ENCODE measurements at regions not wholly inside any gene's neighbourhood (a gene's known extent, or its start where the extent isn't known, plus 50 kb on each side); places are given as distances from the start of the nearest gene placed in this dataset.

GRCh38 chr13:73829416-73829815 is 304.8 kb downstream of the KLF12 start:
- TF ChIP-seq ZNF8 (CRISPR knock-in tag; IDR thresholded peaks at IDR 0.05) (no peak), CSRNP3 (CRISPR knock-in tag; IDR thresholded peaks at IDR 0.05) (no peak), TSHZ2 (CRISPR knock-in tag; IDR thresholded peaks at IDR 0.05) (no peak), CREB5 (CRISPR knock-in tag; IDR thresholded peaks at IDR 0.05; ENCODE audit: low read depth) (no peak), PATZ1 (CRISPR knock-in tag; IDR thresholded peaks at IDR 0.05; ENCODE audit: borderline replicate concordance) (no peak), PPARA (CRISPR knock-in tag; IDR thresholded peaks at IDR 0.05; ENCODE audit: borderline replicate concordance) (no peak), TCF4 (CRISPR knock-in tag; IDR thresholded peaks at IDR 0.05; ENCODE audit: borderline replicate concordance) (no peak), ZFP3 (CRISPR knock-in tag; IDR thresholded peaks at IDR 0.05) (no peak), TOX (CRISPR knock-in tag; IDR thresholded peaks at IDR 0.05; ENCODE audit: borderline replicate concordance) (no peak), RARB (CRISPR knock-in tag; IDR thresholded peaks at IDR 0.05) (no peak), BACH2 (CRISPR knock-in tag; IDR thresholded peaks at IDR 0.05; ENCODE audit: borderline replicate concordance) (no peak), ESRRG (CRISPR knock-in tag; IDR thresholded peaks at IDR 0.05) (no peak), ZFP30 (CRISPR knock-in tag; IDR thresholded peaks at IDR 0.05) (no peak), GLIS3 (CRISPR knock-in tag; IDR thresholded peaks at IDR 0.05) (no peak)
